WTC11 (cell line): ENCODE measurements at regions not wholly inside any gene's neighbourhood (a gene's known extent, or its start where the extent isn't known, plus 50 kb on each side); places are given as distances from the start of the nearest gene placed in this dataset.

ENCODE experiments used
- ATAC-seq: fragments of 200-7000 bp; cut with Tn5 transposase; 2 replicates; pipeline ENCODE4 v1.10.0; 2021; ENCODE audit warnings: mild to moderate bottlenecking, moderate library complexity
- CTCF ChIA-PET: fragments of 300-600 bp; sonication (Branson Sonifier 250); formaldehyde crosslinking; loops from one replicate; lab custom pipeline; 2021; ENCODE audit warnings: antibody characterized with exemption; lab: Charles Lee
- POLR2A ChIA-PET: fragments of 350-600 bp; sonication (Branson Sonifier 250); formaldehyde crosslinking; loops from one replicate; lab custom pipeline; 2021; ENCODE audit warnings: antibody characterized with exemption; lab: Charles Lee
- DNase-seq: peaks from one replicate; pipeline ENCODE4 v3.0.0; 2021; ENCODE audit warnings: low spot score
- H3K27ac Mint-ChIP-seq: 2 replicates; pipeline ENCODE4 v1.8.0; 2021; ENCODE audit warnings: mixed read lengths
- H3K27me3 Mint-ChIP-seq: 2 replicates; pipeline ENCODE4 v1.8.0; 2021; ENCODE audit warnings: low read depth, mild to moderate bottlenecking, moderate library complexity, mixed read lengths
- H3K36me3 Mint-ChIP-seq: 2 replicates; pipeline ENCODE4 v1.8.0; 2021; ENCODE audit warnings: mixed read lengths
- H3K4me1 Mint-ChIP-seq: 2 replicates; pipeline ENCODE4 v1.8.0; 2022; ENCODE audit warnings: mixed read lengths
- H3K4me3 Mint-ChIP-seq: 2 replicates; pipeline ENCODE4 v1.8.0; 2021; ENCODE audit warnings: mild to moderate bottlenecking, moderate library complexity, mixed read lengths
- H3K9me3 Mint-ChIP-seq: 2 replicates; pipeline ENCODE4 v1.8.0; 2021; ENCODE audit warnings: mixed read lengths
- CDX4 ChIP-seq: fragments of 250-450 bp; sonication (Bioruptor Pico); IDR thresholded peaks from 2 replicates; pipeline ENCODE4 v1.9.0; 2021; ENCODE audit warnings: moderate library complexity, mild to moderate bottlenecking, inconsistent platforms, borderline replicate concordance
- FOXK1 ChIP-seq: sonication (generic); formaldehyde crosslinking; IDR thresholded peaks from 2 replicates; pipeline ENCODE4 v1.8.0; 2022; ENCODE audit warnings: mild to moderate bottlenecking, moderate library complexity, missing genetic modification reagents
- GABPB1 ChIP-seq: sonication (generic); formaldehyde crosslinking; IDR thresholded peaks from 2 replicates; pipeline ENCODE4 v1.8.1; 2023; ENCODE audit warnings: mild to moderate bottlenecking, missing genetic modification reagents
- JUN ChIP-seq: sonication (generic); formaldehyde crosslinking; IDR thresholded peaks from 2 replicates; pipeline ENCODE4 v1.8.0; 2023; ENCODE audit warnings: mild to moderate bottlenecking, missing genetic modification reagents
- NFATC4 ChIP-seq: fragments of 250-450 bp; sonication (Bioruptor Pico); IDR thresholded peaks from 2 replicates; pipeline ENCODE4 v1.9.0; 2021; ENCODE audit warnings: mild to moderate bottlenecking
- NR3C1 ChIP-seq: sonication (generic); formaldehyde crosslinking; conservative IDR thresholded peaks from 2 replicates; pipeline ENCODE4 v1.8.1; 2023; ENCODE audit warnings: low read depth, mild to moderate bottlenecking, missing genetic modification reagents
- RORB ChIP-seq: fragments of 250-450 bp; sonication (Bioruptor Pico); IDR thresholded peaks from 2 replicates; pipeline ENCODE4 v1.9.0; 2021; ENCODE audit warnings: mild to moderate bottlenecking
- SMAD3 ChIP-seq: sonication (generic); formaldehyde crosslinking; IDR thresholded peaks from 2 replicates; pipeline ENCODE4 v1.8.0; 2022; ENCODE audit warnings: missing genetic modification reagents, mild to moderate bottlenecking, borderline replicate concordance
- STAT6 ChIP-seq: sonication (generic); formaldehyde crosslinking; conservative IDR thresholded peaks from 2 replicates; pipeline ENCODE4 v1.8.1; 2023; ENCODE audit warnings: mild to moderate bottlenecking, low read depth, missing genetic modification reagents, moderate library complexity
- TEAD1 ChIP-seq: sonication (generic); formaldehyde crosslinking; IDR thresholded peaks from 2 replicates; pipeline ENCODE4 v1.8.0; 2022; ENCODE audit warnings: mild to moderate bottlenecking, missing genetic modification reagents
- TEAD4 ChIP-seq: sonication (generic); formaldehyde crosslinking; IDR thresholded peaks from 2 replicates; pipeline ENCODE4 v1.8.0; 2022; ENCODE audit warnings: mild to moderate bottlenecking, missing genetic modification reagents
- USF1 ChIP-seq: sonication (generic); formaldehyde crosslinking; IDR thresholded peaks from 2 replicates; pipeline ENCODE4 v1.8.0; 2022; ENCODE audit warnings: mild to moderate bottlenecking, missing genetic modification reagents
- ZNF219 ChIP-seq: sonication (generic); formaldehyde crosslinking; IDR thresholded peaks from 2 replicates; pipeline ENCODE4 v1.8.0; 2023; ENCODE audit warnings: missing genetic modification reagents, mild to moderate bottlenecking, borderline replicate concordance
- ZNF263 ChIP-seq: sonication (generic); formaldehyde crosslinking; IDR thresholded peaks from 2 replicates; pipeline ENCODE4 v1.8.1; 2022; ENCODE audit warnings: low read depth, mild to moderate bottlenecking, moderate library complexity, missing genetic modification reagents
- ZNF671 ChIP-seq: fragments of 250-450 bp; sonication (Bioruptor Pico); IDR thresholded peaks from 2 replicates; pipeline ENCODE4 v1.8.0; 2021; ENCODE audit warnings: mild to moderate bottlenecking
- TF ChIP-seq, protein P1 (sequence below): fragments of 250-450 bp; sonication (Bioruptor Pico); IDR thresholded peaks from 2 replicates; pipeline ENCODE4 v1.9.0; 2021; ENCODE audit warnings: mild to moderate bottlenecking
- TF ChIP-seq, protein P2 (sequence below): sonication (generic); formaldehyde crosslinking; IDR thresholded peaks from 2 replicates; pipeline ENCODE4 v1.8.1; 2022; ENCODE audit warnings: low read depth, mild to moderate bottlenecking, moderate library complexity, missing genetic modification reagents, borderline replicate concordance
- TF ChIP-seq, protein P3 (sequence below): fragments of 250-450 bp; sonication (Bioruptor Pico); conservative IDR thresholded peaks from 2 replicates; pipeline ENCODE4 v1.9.0; 2021; ENCODE audit warnings: mild to moderate bottlenecking
- TF ChIP-seq, protein P4 (sequence below): fragments of 200-600 bp; IDR thresholded peaks from 2 replicates; pipeline ENCODE4 v1.8.0; 2022; ENCODE audit warnings: antibody characterized with exemption
- TF ChIP-seq, protein P5 (sequence below): sonication (generic); formaldehyde crosslinking; IDR thresholded peaks from 2 replicates; pipeline ENCODE4 v1.8.0; 2023; ENCODE audit warnings: missing genetic modification reagents

GRCh38 chr5:110225949-110226348 lies 500.5 kb downstream of the TMEM232 start:
- POLR2A ChIA-PET, result no interaction called here
- ATAC-seq (no peak), DNase-seq (no peak)
- Mint-ChIP-seq H3K27ac (no peak overlapping the region), H3K9me3 (peaks cover 37% of the 10 kb centered on the region), H3K27me3 (no peaks in the 10 kb centered on the region), H3K4me1 (no peaks in the 10 kb centered on the region), H3K4me3 (no peak overlapping the region), H3K36me3 (no peaks in the 10 kb centered on the region)
- TF ChIP-seq NR3C1 (CRISPR knock-in tag) (no peak), SMAD3 (CRISPR knock-in tag) (no peak), STAT6 (no peak), ZNF671 (CRISPR knock-in tag) (no peak), CDX4 (CRISPR knock-in tag) (no peak), RORB (CRISPR knock-in tag) (no peak), NFATC4 (no peak)
- TF ChIP-seq, protein P1, sequence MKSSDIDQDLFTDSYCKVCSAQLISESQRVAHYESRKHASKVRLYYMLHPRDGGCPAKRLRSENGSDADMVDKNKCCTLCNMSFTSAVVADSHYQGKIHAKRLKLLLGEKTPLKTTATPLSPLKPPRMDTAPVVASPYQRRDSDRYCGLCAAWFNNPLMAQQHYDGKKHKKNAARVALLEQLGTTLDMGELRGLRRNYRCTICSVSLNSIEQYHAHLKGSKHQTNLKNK (CRISPR knock-in tag), result no peak
- TF ChIP-seq, protein P2, sequence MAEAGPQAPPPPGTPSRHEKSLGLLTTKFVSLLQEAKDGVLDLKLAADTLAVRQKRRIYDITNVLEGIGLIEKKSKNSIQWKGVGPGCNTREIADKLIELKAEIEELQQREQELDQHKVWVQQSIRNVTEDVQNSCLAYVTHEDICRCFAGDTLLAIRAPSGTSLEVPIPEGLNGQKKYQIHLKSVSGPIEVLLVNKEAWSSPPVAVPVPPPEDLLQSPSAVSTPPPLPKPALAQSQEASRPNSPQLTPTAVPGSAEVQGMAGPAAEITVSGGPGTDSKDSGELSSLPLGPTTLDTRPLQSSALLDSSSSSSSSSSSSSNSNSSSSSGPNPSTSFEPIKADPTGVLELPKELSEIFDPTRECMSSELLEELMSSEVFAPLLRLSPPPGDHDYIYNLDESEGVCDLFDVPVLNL (CRISPR knock-in tag), result no peak
- TF ChIP-seq, protein P3, sequence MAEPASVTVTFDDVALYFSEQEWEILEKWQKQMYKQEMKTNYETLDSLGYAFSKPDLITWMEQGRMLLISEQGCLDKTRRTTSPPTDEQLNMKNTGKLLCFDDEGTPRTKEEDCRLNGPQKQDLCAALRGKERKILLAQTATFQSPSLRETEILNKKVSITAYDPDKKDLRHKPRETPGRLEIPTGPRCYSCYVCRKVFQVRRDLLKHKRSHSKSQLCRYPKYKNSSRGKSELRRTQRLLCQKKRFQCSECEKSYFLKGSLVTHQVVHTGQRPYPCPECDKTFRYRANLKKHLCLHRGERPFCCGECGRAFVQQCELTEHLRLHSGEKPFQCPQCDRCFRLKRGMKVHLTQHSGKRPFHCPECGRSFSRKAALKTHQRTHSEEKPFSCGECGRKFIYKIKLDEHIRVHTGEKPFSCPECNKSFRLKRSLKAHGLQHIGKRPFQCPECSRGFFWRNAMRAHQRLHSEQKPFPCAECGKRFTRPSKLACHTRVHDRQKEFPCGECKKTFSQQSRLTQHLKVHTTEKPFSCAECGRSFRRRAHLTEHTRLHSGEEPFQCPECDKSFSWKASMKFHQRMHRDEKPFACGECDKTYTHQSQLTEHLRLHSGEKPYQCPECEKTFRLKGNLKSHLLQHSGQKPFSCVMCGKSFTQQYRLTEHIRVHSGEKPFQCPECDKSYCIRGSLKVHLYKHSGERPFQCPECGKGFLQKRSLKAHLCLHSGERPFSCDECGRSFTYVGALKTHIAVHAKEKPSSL (CRISPR knock-in tag), result no peak
- TF ChIP-seq, protein P4, sequence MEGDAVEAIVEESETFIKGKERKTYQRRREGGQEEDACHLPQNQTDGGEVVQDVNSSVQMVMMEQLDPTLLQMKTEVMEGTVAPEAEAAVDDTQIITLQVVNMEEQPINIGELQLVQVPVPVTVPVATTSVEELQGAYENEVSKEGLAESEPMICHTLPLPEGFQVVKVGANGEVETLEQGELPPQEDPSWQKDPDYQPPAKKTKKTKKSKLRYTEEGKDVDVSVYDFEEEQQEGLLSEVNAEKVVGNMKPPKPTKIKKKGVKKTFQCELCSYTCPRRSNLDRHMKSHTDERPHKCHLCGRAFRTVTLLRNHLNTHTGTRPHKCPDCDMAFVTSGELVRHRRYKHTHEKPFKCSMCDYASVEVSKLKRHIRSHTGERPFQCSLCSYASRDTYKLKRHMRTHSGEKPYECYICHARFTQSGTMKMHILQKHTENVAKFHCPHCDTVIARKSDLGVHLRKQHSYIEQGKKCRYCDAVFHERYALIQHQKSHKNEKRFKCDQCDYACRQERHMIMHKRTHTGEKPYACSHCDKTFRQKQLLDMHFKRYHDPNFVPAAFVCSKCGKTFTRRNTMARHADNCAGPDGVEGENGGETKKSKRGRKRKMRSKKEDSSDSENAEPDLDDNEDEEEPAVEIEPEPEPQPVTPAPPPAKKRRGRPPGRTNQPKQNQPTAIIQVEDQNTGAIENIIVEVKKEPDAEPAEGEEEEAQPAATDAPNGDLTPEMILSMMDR, result no peak
- TF ChIP-seq, protein P5, sequence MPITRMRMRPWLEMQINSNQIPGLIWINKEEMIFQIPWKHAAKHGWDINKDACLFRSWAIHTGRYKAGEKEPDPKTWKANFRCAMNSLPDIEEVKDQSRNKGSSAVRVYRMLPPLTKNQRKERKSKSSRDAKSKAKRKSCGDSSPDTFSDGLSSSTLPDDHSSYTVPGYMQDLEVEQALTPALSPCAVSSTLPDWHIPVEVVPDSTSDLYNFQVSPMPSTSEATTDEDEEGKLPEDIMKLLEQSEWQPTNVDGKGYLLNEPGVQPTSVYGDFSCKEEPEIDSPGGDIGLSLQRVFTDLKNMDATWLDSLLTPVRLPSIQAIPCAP (CRISPR knock-in tag), result no peak
- CTCF ChIA-PET, result no interaction called here

- Mint-ChIP-seq H3K27ac (no peak overlapping the region), H3K27me3 (no peaks in the 10 kb centered on the region; the same call in 1 of the 2 replicates), H3K9me3 (peaks cover 12% of the 10 kb centered on the region), H3K36me3 (no peaks in the 10 kb centered on the region), H3K4me1 (no peaks in the 10 kb centered on the region), H3K4me3 (no peak overlapping the region)
- ChIA-PET CTCF (no interaction called here), POLR2A (no interaction called here)
- ATAC-seq (no peak), DNase-seq (no peak)
- TF ChIP-seq, protein P4, result no peak
- no peak for TF ChIP-seq ZNF263 (CRISPR knock-in tag)
- no peak for TF ChIP-seq ZNF219
- TF ChIP-seq GABPB1, result no peak
- TF ChIP-seq TEAD4 (CRISPR knock-in tag), result no peak
- TF ChIP-seq USF1 (CRISPR knock-in tag), result no peak
- no peak for TF ChIP-seq TEAD1 (CRISPR knock-in tag)
- no peak for TF ChIP-seq FOXK1
- no peak for TF ChIP-seq JUN (CRISPR knock-in tag)
- TF ChIP-seq SMAD3 (CRISPR knock-in tag), result no peak
Measured at GRCh38 chr5:110239786-110240185, 486.7 kb downstream of the TMEM232 start.
